K562 (cell line): ENCODE measurements at regions not wholly inside any gene's neighbourhood (a gene's known extent, or its start where the extent isn't known, plus 50 kb on each side); places are given as distances from the start of the nearest gene placed in this dataset.

Experiments
- CCAR2 ChIP-seq: fragments of 200-400 bp; formaldehyde crosslinking; IDR thresholded peaks from 2 replicates; pipeline ENCODE4 v1.6.1; 2017; ENCODE audit warnings: mild to moderate bottlenecking, low read depth, low read length
- CEBPB ChIP-seq: fragments of 450-650 bp; IDR thresholded peaks from 2 replicates; pipeline ENCODE4 v1.6.1; 2016; ENCODE audit warnings: missing genetic modification characterization, missing compliant biosample characterization
- CTCF ChIP-seq, 3 experiments: IDR thresholded peaks in 2 of 3; conservative IDR thresholded peaks in 1 of 3; 2 replicates each; pipeline ENCODE4 v1.5.1; 2011 to 2012; ENCODE audit warnings: low read length in 3 of 3, mild to moderate bottlenecking in 3 of 3, control low read depth in 2 of 3, improper control_type of control experiment in 1 of 3, inconsistent platforms in 1 of 3, low read depth in 1 of 3, mixed read lengths in 1 of 3, moderate library complexity in 1 of 3; ENCODE audit not compliant: insufficient read depth in 2 of 3
- EP400 ChIP-seq: fragments of 450-650 bp; IDR thresholded peaks from 2 replicates; pipeline ENCODE4 v1.6.1; 2017; ENCODE audit warnings: antibody characterized with exemption, mild to moderate bottlenecking, moderate library complexity
- GTF2F1 ChIP-seq: IDR thresholded peaks from 2 replicates; pipeline ENCODE4 v1.6.1; 2011; ENCODE audit warnings: low read depth, low read length, improper control_type of control experiment
- MAZ ChIP-seq, 2 experiments: fragments of 450-650 bp in 1 of 2; sonication (generic) in 1 of 2; formaldehyde crosslinking; IDR thresholded peaks in 1 of 2; conservative IDR thresholded peaks in 1 of 2; 2 replicates each; pipeline versions ENCODE4 v1.4.0 to v1.5.0; 2020; ENCODE audit warnings: mild to moderate bottlenecking in 1 of 2, missing genetic modification reagents in 1 of 2
- POLR2AphosphoS5 ChIP-seq: IDR thresholded peaks from 2 replicates; pipeline ENCODE4 v1.6.1; 2011; ENCODE audit warnings: mild to moderate bottlenecking, low read depth, low read length, moderate library complexity; ENCODE audit not compliant: control insufficient read depth, insufficient read depth
- SIN3A ChIP-seq, 2 experiments: fragments of 150-350 bp in 1 of 2; IDR thresholded peaks; 2 replicates each; pipeline ENCODE4 v1.6.1; 2011 to 2016; ENCODE audit warnings: borderline replicate concordance in 2 of 2, low read depth in 2 of 2, low read length in 2 of 2, mild to moderate bottlenecking in 2 of 2, moderate library complexity in 2 of 2; ENCODE audit not compliant: control insufficient read depth in 1 of 2
- ZNF140 ChIP-seq: fragments of 250-450 bp; sonication (Bioruptor Pico); IDR thresholded peaks from 2 replicates; pipeline ENCODE4 v1.8.0; 2021; ENCODE audit warnings: moderate library complexity, mild to moderate bottlenecking, inconsistent platforms
- TF ChIP-seq, protein P1 (sequence below): fragments of 250-450 bp; sonication (Bioruptor Pico); IDR thresholded peaks from 2 replicates; pipeline ENCODE4 v1.8.0; 2021; ENCODE audit warnings: moderate library complexity, mild to moderate bottlenecking, inconsistent platforms

GRCh38 chr4:81754169-81754568, 282.5 kb upstream of the RASGEF1B start:
- TF ChIP-seq MAZ (CRISPR knock-in tag; conservative IDR thresholded peaks at IDR 0.05 in 1 of 2, IDR thresholded peaks at IDR 0.05 in 1 of 2): no peak
- TF ChIP-seq GTF2F1: no peak
- no peak for TF ChIP-seq CTCF (IDR thresholded peaks at IDR 0.05 in 2 of 3, conservative IDR thresholded peaks at IDR 0.05 in 1 of 3; ENCODE audit: insufficient read depth in 2 of 3, low read depth in 1 of 3, low read length in 3 of 3)
- TF ChIP-seq EP400: no peak
- TF ChIP-seq POLR2AphosphoS5: no peak
- no peak for TF ChIP-seq SIN3A (IDR thresholded peaks at IDR 0.05; ENCODE audit: borderline replicate concordance in 2 of 2, control insufficient read depth in 1 of 2, low read depth in 2 of 2, low read length in 2 of 2)
- TF ChIP-seq, protein P1, sequence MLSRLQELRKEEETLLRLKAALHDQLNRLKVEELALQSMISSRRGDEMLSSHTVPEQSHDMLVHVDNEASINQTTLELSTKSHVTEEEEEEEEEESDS (CRISPR knock-in tag): no peak
- TF ChIP-seq CCAR2: no peak
- TF ChIP-seq CEBPB (tag): no peak
- TF ChIP-seq ZNF140 (CRISPR knock-in tag): no peak
